Mesendoderm (in vitro differentiated cells): ENCODE measurements at regions not wholly inside any gene's neighbourhood (a gene's known extent, or its start where the extent isn't known, plus 50 kb on each side); places are given as distances from the start of the nearest gene placed in this dataset.

Experiments used
- DNase-seq: peaks from one replicate; pipeline ENCODE4 v3.0.0; 2013
- H2AK5ac ChIP-seq: 2 replicates; pipeline ENCODE4 v1.6.1; 2013; ENCODE audit warnings: low read length, inconsistent platforms
- H2BK120ac ChIP-seq: 2 replicates; pipeline ENCODE4 v1.6.1; 2013; ENCODE audit warnings: low read depth, mild to moderate bottlenecking, low read length, moderate library complexity, mixed read lengths
- H2BK15ac ChIP-seq: replicated peaks from 2 replicates; pipeline ENCODE4 v1.6.1; 2013; ENCODE audit warnings: low read depth, mild to moderate bottlenecking, moderate library complexity
- H2BK5ac ChIP-seq: 2 replicates; pipeline ENCODE4 v1.6.1; 2013; ENCODE audit warnings: low read length, inconsistent platforms
- H3K18ac ChIP-seq: 2 replicates; pipeline ENCODE4 v1.6.1; 2013; ENCODE audit warnings: mild to moderate bottlenecking, low read length, mixed read lengths
- H3K23ac ChIP-seq: one replicate; pipeline ENCODE4 v1.6.1; 2013; ENCODE audit warnings: low read length
- H3K27ac ChIP-seq: 2 replicates; pipeline ENCODE4 v1.5.1; 2013; ENCODE audit warnings: low read depth, mild to moderate bottlenecking, inconsistent platforms, low read length, moderate library complexity
- H3K27me3 ChIP-seq: 2 replicates; pipeline ENCODE4 v1.6.1; 2013; ENCODE audit warnings: low read length, control low read depth, mild to moderate bottlenecking, inconsistent platforms; ENCODE audit not compliant: insufficient read depth, poor library complexity
- H3K36me3 ChIP-seq: 2 replicates; pipeline ENCODE4 v1.6.1; 2013; ENCODE audit warnings: low read length, inconsistent platforms; ENCODE audit not compliant: control insufficient read depth, insufficient read depth
- H3K4ac ChIP-seq: one replicate; pipeline ENCODE4 v1.6.1; 2013; ENCODE audit warnings: low read depth, mild to moderate bottlenecking, low read length, moderate library complexity
- H3K4me1 ChIP-seq: 2 replicates; pipeline ENCODE4 v1.6.1; 2013; ENCODE audit warnings: low read depth, low read length, inconsistent platforms; ENCODE audit not compliant: control insufficient read depth
- H3K4me2 ChIP-seq: 2 replicates; pipeline ENCODE4 v1.6.1; 2013; ENCODE audit warnings: low read length
- H3K4me3 ChIP-seq: 2 replicates; pipeline ENCODE4 v1.5.1; 2013; ENCODE audit warnings: mild to moderate bottlenecking, low read length
- H3K56ac ChIP-seq: one replicate; pipeline ENCODE4 v1.6.1; 2013; ENCODE audit warnings: low read length
- H3K79me1 ChIP-seq: 2 replicates; pipeline ENCODE4 v1.6.1; 2013; ENCODE audit warnings: low read length, inconsistent platforms
- H3K79me2 ChIP-seq: 2 replicates; pipeline ENCODE4 v1.6.1; 2013; ENCODE audit warnings: mild to moderate bottlenecking, low read length; ENCODE audit not compliant: control insufficient read depth, insufficient read depth
- H3K9ac ChIP-seq: 2 replicates; pipeline ENCODE4 v1.6.1; 2013; ENCODE audit warnings: low read length, inconsistent platforms
- H4K5ac ChIP-seq: one replicate; pipeline ENCODE4 v1.6.1; 2013; ENCODE audit warnings: low read length
- H4K8ac ChIP-seq: one replicate; pipeline ENCODE4 v1.6.1; 2013; ENCODE audit warnings: low read depth, mild to moderate bottlenecking, control low read depth, low read length, moderate library complexity
- WGBS: extraction: QIAGEN DNeasy Blood & Tissue Kit; methylation state at CpG from one replicate; pipeline ENCODE4 v1.1.7; 2013; ENCODE audit warnings: low lambda C conversion rate, missing lambda C conversion rate; ENCODE audit not compliant: insufficient coverage; ENCODE audit errors: extremely low coverage; 5-methylcytosine and 5-hydroxymethylcytosine counted together

- no peak overlapping the region for H2BK5ac ChIP-seq
- no CpG with 5 or more reads among the region's 6 CpGs for WGBS
- DNase-seq = no peak
Observed at GRCh38 chr6:4675121-4675520, 101.1 kb upstream of the CDYL start.

GRCh38 chr6:4673861-4674260 lies 102.3 kb upstream of the CDYL start:
- H3K27me3 ChIP-seq = no peaks in the 10 kb centered on the region
- no peak overlapping the region for H3K23ac ChIP-seq
- H2BK5ac ChIP-seq = no peak overlapping the region
- H3K79me1 ChIP-seq = no peaks in the 10 kb centered on the region
- no peak overlapping the region for H3K27ac ChIP-seq
- H3K36me3 ChIP-seq = no peaks in the 10 kb centered on the region
- H3K4me3 ChIP-seq = no peak overlapping the region
- no peak for DNase-seq
- H4K5ac ChIP-seq = no peak overlapping the region
- H2BK15ac ChIP-seq = no peak overlapping the region
- no peak overlapping the region for H3K4me2 ChIP-seq
- H3K18ac ChIP-seq = no peak overlapping the region
- H2BK120ac ChIP-seq = no peak overlapping the region
- H3K56ac ChIP-seq = no peak overlapping the region
- no peaks in the 10 kb centered on the region for H3K4me1 ChIP-seq
- no CpG with 5 or more reads among the region's 3 CpGs for WGBS
- no peak overlapping the region for H3K4ac ChIP-seq
- no peak overlapping the region for H4K8ac ChIP-seq
- H3K9ac ChIP-seq = no peak overlapping the region
- H2AK5ac ChIP-seq = no peak overlapping the region
- H3K79me2 ChIP-seq = no peaks in the 10 kb centered on the region

More at GRCh38 chr6:4675121-4675520, 101.1 kb upstream of the CDYL start:
- no peak overlapping the region for H3K23ac ChIP-seq
- no peak overlapping the region for H3K4me3 ChIP-seq
- no peak overlapping the region for H3K18ac ChIP-seq
- H3K4me1 ChIP-seq = no peaks in the 10 kb centered on the region
- H3K56ac ChIP-seq = no peak overlapping the region
- H4K8ac ChIP-seq = no peak overlapping the region
- no peak overlapping the region for H2BK15ac ChIP-seq
- H3K79me2 ChIP-seq = no peaks in the 10 kb centered on the region
- no peaks in the 10 kb centered on the region for H3K79me1 ChIP-seq
- no peak overlapping the region for H2BK120ac ChIP-seq
- no peak overlapping the region for H3K27ac ChIP-seq
- no peak overlapping the region for H3K9ac ChIP-seq
- H3K4me2 ChIP-seq = no peak overlapping the region
- H4K5ac ChIP-seq = no peak overlapping the region
- H3K4ac ChIP-seq = no peak overlapping the region
- no peaks in the 10 kb centered on the region for H3K36me3 ChIP-seq
- H2AK5ac ChIP-seq = no peak overlapping the region
- no peaks in the 10 kb centered on the region for H3K27me3 ChIP-seq

- no peak overlapping the region for H4K5ac ChIP-seq
- H3K36me3 ChIP-seq = no peaks in the 10 kb centered on the region
- H3K4me3 ChIP-seq = no peak overlapping the region
- WGBS = no CpG with 5 or more reads among the region's 3 CpGs
- H3K79me1 ChIP-seq = no peaks in the 10 kb centered on the region
- H2BK15ac ChIP-seq = no peak overlapping the region
- no peak overlapping the region for H3K9ac ChIP-seq
- no peak overlapping the region for H3K4me2 ChIP-seq
- H2BK5ac ChIP-seq = no peak overlapping the region
- no peak overlapping the region for H4K8ac ChIP-seq
- no peak overlapping the region for H2AK5ac ChIP-seq
- no peak overlapping the region for H3K18ac ChIP-seq
- no peaks in the 10 kb centered on the region for H3K27me3 ChIP-seq
- DNase-seq = no peak
- H2BK120ac ChIP-seq = no peak overlapping the region
- H3K79me2 ChIP-seq = no peaks in the 10 kb centered on the region
- H3K27ac ChIP-seq = no peak overlapping the region
- no peak overlapping the region for H3K23ac ChIP-seq
- no peak overlapping the region for H3K56ac ChIP-seq
- H3K4me1 ChIP-seq = no peaks in the 10 kb centered on the region
- no peak overlapping the region for H3K4ac ChIP-seq
Observed at GRCh38 chr6:4672772-4673171, 103.4 kb upstream of the CDYL start.

- no peak overlapping the region for H2BK15ac ChIP-seq
- no peak overlapping the region for H3K4me3 ChIP-seq
- no peak overlapping the region for H3K4ac ChIP-seq
- H3K23ac ChIP-seq = no peak overlapping the region
- no peak overlapping the region for H3K56ac ChIP-seq
- H3K18ac ChIP-seq = no peak overlapping the region
- no peak overlapping the region for H4K5ac ChIP-seq
- H3K4me2 ChIP-seq = no peak overlapping the region
- H3K79me2 ChIP-seq = no peaks in the 10 kb centered on the region
- no peak overlapping the region for H2BK5ac ChIP-seq
- no peak overlapping the region for H3K27ac ChIP-seq
- H2AK5ac ChIP-seq = no peak overlapping the region
- no peak for DNase-seq
- no peaks in the 10 kb centered on the region for H3K36me3 ChIP-seq
- H4K8ac ChIP-seq = no peak overlapping the region
- no peak overlapping the region for H2BK120ac ChIP-seq
- no peaks in the 10 kb centered on the region for H3K4me1 ChIP-seq
- WGBS = no CpG with 5 or more reads among the region's 13 CpGs
- H3K9ac ChIP-seq = no peak overlapping the region
- no peaks in the 10 kb centered on the region for H3K27me3 ChIP-seq
- H3K79me1 ChIP-seq = no peaks in the 10 kb centered on the region
Observed at GRCh38 chr6:4671587-4672115, 104.6 kb upstream of the CDYL start.

DNA sequence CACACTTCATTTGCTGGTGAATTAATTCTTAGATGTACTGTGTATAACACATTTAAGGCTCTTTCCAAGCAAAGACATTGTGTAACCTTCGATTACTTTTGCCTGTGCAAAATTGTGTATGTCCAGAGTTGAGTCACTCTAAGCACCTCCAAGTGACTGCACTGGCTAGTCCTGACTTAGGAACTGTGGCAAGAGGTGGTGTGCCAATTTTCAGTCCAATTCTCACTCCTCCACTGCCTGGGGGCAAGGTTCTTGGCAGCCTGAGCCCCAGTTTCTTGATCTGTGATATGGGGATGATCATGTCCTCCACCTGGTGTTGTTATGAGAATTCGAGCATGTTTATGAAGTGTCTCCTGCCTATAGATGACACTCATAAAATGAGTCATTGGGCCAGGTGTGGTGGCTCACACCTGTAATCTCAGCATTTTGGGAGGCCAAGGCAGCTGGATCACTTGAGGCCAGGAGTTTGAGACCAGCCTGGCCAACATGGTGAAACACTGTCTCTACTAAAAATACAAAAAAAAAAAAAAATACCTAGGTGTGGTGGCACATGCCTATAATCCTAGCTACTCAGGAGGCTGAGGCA lies 105.3 kb upstream of the CDYL start:
- H2BK5ac ChIP-seq = no peak overlapping the region
- H3K79me2 ChIP-seq = no peaks in the 10 kb centered on the region
- no peaks in the 10 kb centered on the region for H3K4me1 ChIP-seq
- no peak overlapping the region for H3K4me2 ChIP-seq
- no peak overlapping the region for H3K27ac ChIP-seq
- no peaks in the 10 kb centered on the region for H3K36me3 ChIP-seq
- H3K4me3 ChIP-seq = no peak overlapping the region
- H3K27me3 ChIP-seq = no peaks in the 10 kb centered on the region
- H4K8ac ChIP-seq = no peak overlapping the region
- no peak overlapping the region for H3K56ac ChIP-seq
- no peak overlapping the region for H3K18ac ChIP-seq
- no peak for DNase-seq
- H3K9ac ChIP-seq = no peak overlapping the region
- no peak overlapping the region for H3K4ac ChIP-seq
- no peak overlapping the region for H2BK15ac ChIP-seq
- H2BK120ac ChIP-seq = no peak overlapping the region
- no peak overlapping the region for H2AK5ac ChIP-seq
- no peak overlapping the region for H3K23ac ChIP-seq
- no peak overlapping the region for H4K5ac ChIP-seq
- no CpG with 5 or more reads among the region's 2 CpGs for WGBS
- no peaks in the 10 kb centered on the region for H3K79me1 ChIP-seq

- Histone ChIP-seq H3K27ac (no peak overlapping the region), H3K4me2 (no peak overlapping the region), H3K9ac (no peak overlapping the region), H3K4me3 (no peak overlapping the region), H2BK120ac (no peak overlapping the region), H3K4ac (no peak overlapping the region), H3K36me3 (no peaks in the 10 kb centered on the region), H2BK15ac (no peak overlapping the region), H3K23ac (no peak overlapping the region), H3K27me3 (no peaks in the 10 kb centered on the region), H3K79me1 (no peaks in the 10 kb centered on the region), H2BK5ac (no peak overlapping the region), H3K18ac (no peak overlapping the region), H3K56ac (no peak overlapping the region), H2AK5ac (no peak overlapping the region), H4K8ac (no peak overlapping the region), H3K4me1 (no peaks in the 10 kb centered on the region), H3K79me2 (no peaks in the 10 kb centered on the region), H4K5ac (no peak overlapping the region)
- no peak for DNase-seq
- no CpG with 5 or more reads among the region's 10 CpGs for WGBS
Observed at GRCh38 chr6:4670290-4670689, 105.9 kb upstream of the CDYL start.
